ENCODE measurements at regions not wholly inside any gene's neighbourhood (a gene's known extent, or its start where the extent isn't known, plus 50 kb on each side); places are given as distances from the start of the nearest gene placed in this dataset.
"Not testable (repeated sequence)": the region's sequence is repeated elsewhere in the genome, so short reads cannot be mapped to it uniquely, and the experiment has no call there.

- no peak overlapping the region for H3K4me3 ChIP-seq (ENCODE audit: low read depth, low read length)
- WGBS (ENCODE audit: extremely low coverage, insufficient coverage, insufficient read length), result no CpG with 5 or more reads among the region's 3 CpGs
- peaks cover 0 to 3% of the 10 kb centered on the region in 2 experiments for H3K4me1 ChIP-seq (ENCODE audit: control insufficient read depth in 1 of 2, insufficient read depth in 2 of 2, low read length in 2 of 2)
- H3K36me3 ChIP-seq (ENCODE audit: control insufficient read depth in 1 of 2, insufficient read depth in 2 of 2, low read length in 2 of 2), result no peaks in the 10 kb centered on the region
- no peaks in the 10 kb centered on the region for H3K27me3 ChIP-seq (ENCODE audit: insufficient read depth, low read length)
- no peak overlapping the region for H2BK12ac ChIP-seq (ENCODE audit: low read length)
- H4K8ac ChIP-seq (ENCODE audit: low read depth, low read length), result no peak overlapping the region
- H3K4me2 ChIP-seq (ENCODE audit: low read length), result no peak overlapping the region
- H3K23ac ChIP-seq (ENCODE audit: low read length), result no peak overlapping the region
- peaks cover 4% of the 10 kb centered on the region for H3K79me2 ChIP-seq (ENCODE audit: control insufficient read depth, insufficient read depth, low read length, poor library complexity)
- no peak overlapping the region for H3K18ac ChIP-seq (ENCODE audit: low read length)
- H4K12ac ChIP-seq (ENCODE audit: low read depth, low read length), result no peak overlapping the region
- no peak overlapping the region for H3K27ac ChIP-seq (ENCODE audit: low read depth, low read length)
- no peak overlapping the region for H4K91ac ChIP-seq (ENCODE audit: low read depth, low read length)
- no peak overlapping the region for H3K4ac ChIP-seq (ENCODE audit: low read depth, low read length)
- H3K79me1 ChIP-seq (ENCODE audit: low read length), result peaks cover 14% of the 10 kb centered on the region
- no peak overlapping the region for H2AFZ ChIP-seq (ENCODE audit: insufficient read depth, low read length, poor library complexity)
- no peak overlapping the region for H2AK5ac ChIP-seq (ENCODE audit: low read length)
- H3K9ac ChIP-seq (ENCODE audit: low read length), result no peak overlapping the region
- H2BK120ac ChIP-seq (ENCODE audit: insufficient read depth, low read length, poor library complexity), result no peak overlapping the region
- no peak overlapping the region for H3K14ac ChIP-seq (ENCODE audit: low read length)
- no peak overlapping the region for H2BK5ac ChIP-seq (ENCODE audit: low read depth, low read length, poor library complexity)
- H3K9me3 ChIP-seq (ENCODE audit: insufficient read depth, low read depth, low read length), result no peaks in the 10 kb centered on the region
- DNase-seq, result no peak
These were observed 100.1 kb downstream of the HFE start for GRCh38 chr6:26187292-26187691.

- no peak overlapping the region for H3K23ac ChIP-seq (ENCODE audit: low read length)
- no peak overlapping the region for H4K8ac ChIP-seq (ENCODE audit: low read depth, low read length)
- no peak overlapping the region for H2AK5ac ChIP-seq (ENCODE audit: low read length)
- H4K91ac ChIP-seq (ENCODE audit: low read depth, low read length), result no peak overlapping the region
- H3K4me2 ChIP-seq (ENCODE audit: low read length), result peak overlapping the region; percentile 98
- peak overlapping the region; percentile 43 for H3K27ac ChIP-seq (ENCODE audit: low read depth, low read length)
- peak overlapping the region; percentile 16 for H3K14ac ChIP-seq (ENCODE audit: low read length)
- H3K4ac ChIP-seq (ENCODE audit: low read depth, low read length), result no peak overlapping the region
- H3K9ac ChIP-seq (ENCODE audit: low read length), result peak overlapping the region; percentile 5
- peaks cover 14% of the 10 kb centered on the region for H3K79me1 ChIP-seq (ENCODE audit: low read length)
- H3K27me3 ChIP-seq (ENCODE audit: insufficient read depth, low read length), result no peaks in the 10 kb centered on the region
- H3K9me3 ChIP-seq (ENCODE audit: insufficient read depth, low read depth, low read length), result no peaks in the 10 kb centered on the region
- no peak overlapping the region for H3K18ac ChIP-seq (ENCODE audit: low read length)
- H2AFZ ChIP-seq (ENCODE audit: insufficient read depth, low read length, poor library complexity), result no peak overlapping the region
- H2BK12ac ChIP-seq (ENCODE audit: low read length), result no peak overlapping the region
- peaks cover 0 to 3% of the 10 kb centered on the region in 2 experiments for H3K4me1 ChIP-seq (ENCODE audit: control insufficient read depth in 1 of 2, insufficient read depth in 2 of 2, low read length in 2 of 2)
- no peaks in the 10 kb centered on the region for H3K36me3 ChIP-seq (ENCODE audit: control insufficient read depth in 1 of 2, insufficient read depth in 2 of 2, low read length in 2 of 2)
- no CpG with 5 or more reads among the region's 20 CpGs for WGBS (ENCODE audit: extremely low coverage, insufficient coverage, insufficient read length)
- no peak overlapping the region for H2BK120ac ChIP-seq (ENCODE audit: insufficient read depth, low read length, poor library complexity)
- H3K79me2 ChIP-seq (ENCODE audit: control insufficient read depth, insufficient read depth, low read length, poor library complexity), result peaks cover 4% of the 10 kb centered on the region
- peak overlapping the region; percentile 36 for H2BK5ac ChIP-seq (ENCODE audit: low read depth, low read length, poor library complexity)
- DNase-seq, result peak; percentile 74 to 75
- peak overlapping the region; percentile 77 for H3K4me3 ChIP-seq (ENCODE audit: low read depth, low read length)
- H4K12ac ChIP-seq (ENCODE audit: low read depth, low read length), result no peak overlapping the region
These were observed 100.9 kb downstream of the HFE start for GRCh38 chr6:26187981-26188635.

- not testable (repeated sequence) for H3K36me3 ChIP-seq (ENCODE audit: control insufficient read depth in 1 of 2, insufficient read depth in 2 of 2, low read length in 2 of 2); H3K14ac ChIP-seq (ENCODE audit: low read length); H3K4ac ChIP-seq (ENCODE audit: low read depth, low read length); H3K4me2 ChIP-seq (ENCODE audit: low read length); H3K23ac ChIP-seq (ENCODE audit: low read length); H2AFZ ChIP-seq (ENCODE audit: insufficient read depth, low read length, poor library complexity); H3K9ac ChIP-seq (ENCODE audit: low read length); H2BK120ac ChIP-seq (ENCODE audit: insufficient read depth, low read length, poor library complexity); H3K4me3 ChIP-seq (ENCODE audit: low read depth, low read length); H3K4me1 ChIP-seq (ENCODE audit: control insufficient read depth in 1 of 2, insufficient read depth in 2 of 2, low read length in 2 of 2); H4K91ac ChIP-seq (ENCODE audit: low read depth, low read length); H4K12ac ChIP-seq (ENCODE audit: low read depth, low read length); H3K27ac ChIP-seq (ENCODE audit: low read depth, low read length); H2AK5ac ChIP-seq (ENCODE audit: low read length); DNase-seq; H3K18ac ChIP-seq (ENCODE audit: low read length); H2BK12ac ChIP-seq (ENCODE audit: low read length); H2BK5ac ChIP-seq (ENCODE audit: low read depth, low read length, poor library complexity); H3K9me3 ChIP-seq (ENCODE audit: insufficient read depth, low read depth, low read length); H3K27me3 ChIP-seq (ENCODE audit: insufficient read depth, low read length); H3K79me2 ChIP-seq (ENCODE audit: control insufficient read depth, insufficient read depth, low read length, poor library complexity); H4K8ac ChIP-seq (ENCODE audit: low read depth, low read length)
- no CpG with 5 or more reads among the region's 8 CpGs for WGBS (ENCODE audit: extremely low coverage, insufficient coverage, insufficient read length)
- H3K79me1 ChIP-seq (ENCODE audit: low read length), result peaks cover 17% of the 10 kb centered on the region
These were observed 104.3 kb downstream of the HFE start for GRCh38 chr6:26191512-26191911.

- no CpG with 5 or more reads among the region's 1 CpG for WGBS (ENCODE audit: extremely low coverage, insufficient coverage, insufficient read length)
- no peaks in the 10 kb centered on the region for H3K36me3 ChIP-seq (ENCODE audit: control insufficient read depth in 1 of 2, insufficient read depth in 2 of 2, low read length in 2 of 2)
- H4K12ac ChIP-seq (ENCODE audit: low read depth, low read length), result no peak overlapping the region
- H3K23ac ChIP-seq (ENCODE audit: low read length), result no peak overlapping the region
- no peak overlapping the region for H4K8ac ChIP-seq (ENCODE audit: low read depth, low read length)
- H4K91ac ChIP-seq (ENCODE audit: low read depth, low read length), result no peak overlapping the region
- no peak overlapping the region for H3K4me2 ChIP-seq (ENCODE audit: low read length)
- H2AFZ ChIP-seq (ENCODE audit: insufficient read depth, low read length, poor library complexity), result no peak overlapping the region
- no peak overlapping the region for H2BK120ac ChIP-seq (ENCODE audit: insufficient read depth, low read length, poor library complexity)
- H3K79me1 ChIP-seq (ENCODE audit: low read length), result peaks cover 16% of the 10 kb centered on the region
- no peak for DNase-seq
- H3K4me1 ChIP-seq (ENCODE audit: control insufficient read depth in 1 of 2, insufficient read depth in 2 of 2, low read length in 2 of 2), result no peaks in the 10 kb centered on the region
- no peak overlapping the region for H3K4ac ChIP-seq (ENCODE audit: low read depth, low read length)
- peaks cover 8% of the 10 kb centered on the region for H3K79me2 ChIP-seq (ENCODE audit: control insufficient read depth, insufficient read depth, low read length, poor library complexity)
- H3K27ac ChIP-seq (ENCODE audit: low read depth, low read length), result no peak overlapping the region
- no peak overlapping the region for H3K9ac ChIP-seq (ENCODE audit: low read length)
- H3K27me3 ChIP-seq (ENCODE audit: insufficient read depth, low read length), result no peaks in the 10 kb centered on the region
- H2AK5ac ChIP-seq (ENCODE audit: low read length), result no peak overlapping the region
- H3K14ac ChIP-seq (ENCODE audit: low read length), result no peak overlapping the region
- H3K18ac ChIP-seq (ENCODE audit: low read length), result no peak overlapping the region
- H2BK12ac ChIP-seq (ENCODE audit: low read length), result no peak overlapping the region
- no peak overlapping the region for H2BK5ac ChIP-seq (ENCODE audit: low read depth, low read length, poor library complexity)
- H3K9me3 ChIP-seq (ENCODE audit: insufficient read depth, low read depth, low read length), result no peaks in the 10 kb centered on the region
- no peak overlapping the region for H3K4me3 ChIP-seq (ENCODE audit: low read depth, low read length)
These were observed 106.5 kb downstream of the HFE start for GRCh38 chr6:26193467-26194328.
